DND-41 (cell line): ENCODE measurements at regions not wholly inside any gene's neighbourhood (a gene's known extent, or its start where the extent isn't known, plus 50 kb on each side); places are given as distances from the start of the nearest gene placed in this dataset.

ENCODE experiments used
- CTCF ChIP-seq: IDR thresholded peaks from 2 replicates; pipeline ENCODE4 v1.5.1; 2012; ENCODE audit warnings: borderline replicate concordance, low read length, moderate library complexity, mild to moderate bottlenecking; ENCODE audit not compliant: poor library complexity, severe bottlenecking; ENCODE audit errors: extremely low read depth
- EZH2 ChIP-seq: IDR thresholded peaks from 3 replicates; pipeline ENCODE4 v1.6.1; 2012; ENCODE audit warnings: borderline replicate concordance, low read depth, mild to moderate bottlenecking, moderate library complexity, low read length, inconsistent platforms; ENCODE audit not compliant: severe bottlenecking

- TF ChIP-seq CTCF, result no peak
- no peak for TF ChIP-seq EZH2
Observed at GRCh38 chr1:112793631-112794565, 78.8 kb upstream of the PPM1J start.
